T-helper 22 cell (primary cell): ENCODE measurements at regions not wholly inside any gene's neighbourhood (a gene's known extent, or its start where the extent isn't known, plus 50 kb on each side); places are given as distances from the start of the nearest gene placed in this dataset.

Source experiments
- DNase-seq: peaks from one replicate; pipeline ENCODE4 v3.0.0-alpha.2; 2020; ENCODE audit warnings: low read depth

DNA sequence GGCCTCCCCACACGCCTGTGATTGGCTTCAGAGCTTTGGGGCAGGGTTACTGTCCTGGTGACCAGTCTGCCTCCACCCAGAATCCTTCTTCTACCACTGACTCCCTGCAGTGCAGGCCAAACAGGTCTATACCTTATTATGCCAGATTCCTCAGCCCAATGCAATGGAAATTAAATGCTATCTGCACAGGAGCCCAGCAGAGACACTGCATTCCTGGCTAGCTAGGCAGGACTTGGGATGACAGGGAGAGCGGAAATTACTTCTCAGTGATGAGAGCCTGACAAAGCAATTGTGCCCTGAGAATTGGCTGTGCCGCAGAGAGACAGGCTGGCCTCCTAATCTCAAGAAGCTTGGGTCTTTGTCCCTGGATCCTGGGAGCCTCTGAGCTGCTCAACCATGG, 143.8 kb upstream of the NCAM1 start:
- no peak for DNase-seq

DNA sequence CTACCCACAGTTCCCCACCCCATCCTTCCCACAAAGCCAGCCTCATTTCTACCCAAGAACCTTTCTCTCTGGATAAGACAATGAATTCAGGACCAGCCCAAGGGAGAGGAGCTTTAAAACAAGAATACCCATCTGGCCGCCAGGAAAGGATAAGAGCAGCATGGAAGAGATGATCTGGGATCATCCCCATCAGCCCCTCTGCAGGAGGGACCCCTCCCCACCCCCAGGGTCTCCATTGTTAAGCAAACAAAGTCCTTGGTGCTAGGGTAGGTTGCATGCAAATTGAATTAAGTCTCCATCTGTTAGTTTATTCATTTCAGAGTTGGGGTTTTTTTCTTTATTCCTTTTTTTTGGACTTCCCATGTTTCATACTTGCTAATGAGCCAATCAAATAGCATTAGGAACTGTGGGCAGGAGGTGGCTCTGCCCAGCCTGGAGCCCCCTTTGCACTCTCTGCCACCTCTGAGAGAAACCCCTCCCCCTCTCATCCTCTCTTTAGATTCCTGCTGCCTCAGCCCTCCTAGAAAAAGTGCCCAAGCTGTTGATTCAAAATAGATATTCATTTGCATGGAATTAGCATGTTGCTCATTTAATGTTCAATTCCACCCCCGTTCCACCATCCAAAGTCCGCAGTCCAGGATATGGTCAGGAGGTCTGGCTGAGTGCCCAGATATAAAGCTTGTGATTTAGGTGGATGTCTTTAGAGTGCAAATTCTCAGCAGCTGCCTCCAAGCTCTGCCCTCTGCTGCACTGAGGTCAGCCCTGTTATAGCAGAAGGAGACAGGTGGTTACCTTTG, 138.5 kb upstream of the NCAM1 start:
- DNase-seq, result no peak

DNA sequence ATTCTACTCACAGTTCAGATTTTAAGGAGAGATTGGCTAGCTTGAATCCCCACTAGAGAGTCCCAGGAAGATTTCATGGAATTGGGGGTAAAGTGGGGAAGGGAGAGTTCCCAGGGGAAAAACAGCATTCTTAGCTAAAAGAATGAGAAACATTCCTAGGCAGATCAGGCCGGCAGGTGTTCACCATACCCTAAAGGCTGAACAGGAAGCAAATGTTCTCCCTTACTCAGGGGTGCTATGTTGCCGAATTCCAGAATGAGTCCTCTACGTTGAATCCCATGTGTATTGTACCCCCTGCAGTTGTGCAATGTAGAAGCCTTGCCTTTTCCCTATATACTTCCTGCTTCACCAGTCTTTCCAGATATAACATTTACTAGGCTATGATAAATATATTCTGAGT, 135.2 kb upstream of the NCAM1 start:
- DNase-seq, result no peak

DNA sequence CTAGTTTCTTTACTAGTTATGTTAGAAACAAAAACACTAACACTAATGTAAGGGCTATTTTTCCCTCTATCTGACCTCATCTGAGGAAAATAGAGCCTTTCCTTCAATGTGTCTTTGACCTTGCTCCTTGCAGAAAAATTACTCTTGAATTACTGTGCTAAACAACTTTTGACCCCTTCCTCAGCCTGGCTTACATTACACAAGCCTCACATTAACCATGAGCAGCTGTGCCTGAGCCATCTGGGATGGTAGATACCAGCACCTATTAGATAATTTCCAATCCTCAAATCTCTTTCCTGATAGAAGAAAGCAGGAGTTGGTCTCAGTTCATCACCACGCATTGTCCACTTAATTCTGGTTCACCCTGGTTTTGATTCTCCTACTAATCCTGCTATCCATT, 134.4 kb upstream of the NCAM1 start:
- no peak for DNase-seq

DNA sequence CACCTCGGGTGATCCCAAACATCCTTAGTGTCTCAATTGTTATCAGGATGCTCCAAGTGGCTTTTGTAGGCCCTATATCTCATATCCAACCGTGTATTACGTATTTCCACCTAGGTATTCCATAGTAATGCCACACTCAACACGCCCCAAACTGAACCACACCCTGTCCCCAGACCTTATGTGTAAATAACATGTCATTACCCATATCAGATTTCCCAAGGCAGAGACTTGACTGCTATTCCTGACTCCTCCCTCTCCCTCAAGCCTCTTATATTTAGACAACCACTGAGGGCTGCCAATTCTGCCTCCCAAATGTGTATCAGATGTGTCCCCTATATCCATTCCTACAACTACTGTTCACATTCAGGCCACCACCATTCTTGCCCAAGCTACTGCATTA, 132.8 kb upstream of the NCAM1 start:
- DNase-seq, result no peak

DNA sequence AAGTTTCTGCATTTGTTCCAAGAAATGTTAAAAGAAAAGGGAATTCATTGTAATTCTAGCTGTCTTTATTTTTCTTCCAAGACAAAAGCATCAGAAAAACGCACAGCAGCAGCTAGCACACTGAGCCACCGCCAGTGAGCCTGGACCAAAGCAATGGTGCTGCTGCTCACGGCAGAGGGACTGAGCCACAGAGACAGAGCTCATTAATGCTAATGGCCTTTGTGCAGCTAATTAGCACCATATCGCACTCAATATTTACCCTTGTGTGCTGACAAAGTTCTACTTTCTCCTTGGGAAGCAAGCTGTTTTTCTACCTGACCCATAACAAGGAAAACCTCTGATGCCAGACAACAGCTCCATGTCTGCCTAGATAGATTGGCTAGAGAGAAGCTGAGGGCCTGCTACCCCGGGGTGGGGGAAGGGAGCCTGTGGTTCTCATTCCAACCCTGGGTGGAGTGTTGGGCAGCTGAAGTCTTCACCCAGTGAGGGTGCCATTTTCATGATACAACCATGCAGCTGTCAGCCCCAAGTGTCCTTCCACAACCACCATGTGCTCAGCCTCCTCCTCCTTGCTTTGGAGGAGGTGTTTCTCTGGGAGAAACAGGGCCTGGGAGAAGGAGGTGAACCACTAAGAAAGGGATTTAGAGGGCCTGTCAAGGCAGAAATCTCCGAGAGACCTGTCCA, 131.1 kb upstream of the NCAM1 start:
- DNase-seq, result no peak

DNA sequence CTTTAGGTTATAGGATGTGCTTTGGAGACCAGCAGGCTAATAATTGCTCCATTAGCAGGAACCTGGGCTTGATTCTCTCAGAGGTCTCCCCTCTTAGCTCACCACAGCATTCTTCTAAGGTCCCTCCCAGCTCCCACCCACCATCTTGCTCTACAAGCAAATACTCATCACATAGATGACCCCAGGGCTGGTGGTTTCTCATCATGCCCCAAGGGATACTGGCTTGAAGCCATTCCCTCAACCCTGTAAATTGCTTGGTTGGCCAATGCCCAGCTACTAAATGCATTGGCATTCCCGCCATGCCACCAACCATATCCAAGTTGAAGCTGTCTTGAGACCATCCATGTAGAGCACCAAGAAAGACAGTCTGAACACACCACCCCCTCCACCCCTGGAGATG, 130.2 kb upstream of the NCAM1 start:
- no peak for DNase-seq

DNA sequence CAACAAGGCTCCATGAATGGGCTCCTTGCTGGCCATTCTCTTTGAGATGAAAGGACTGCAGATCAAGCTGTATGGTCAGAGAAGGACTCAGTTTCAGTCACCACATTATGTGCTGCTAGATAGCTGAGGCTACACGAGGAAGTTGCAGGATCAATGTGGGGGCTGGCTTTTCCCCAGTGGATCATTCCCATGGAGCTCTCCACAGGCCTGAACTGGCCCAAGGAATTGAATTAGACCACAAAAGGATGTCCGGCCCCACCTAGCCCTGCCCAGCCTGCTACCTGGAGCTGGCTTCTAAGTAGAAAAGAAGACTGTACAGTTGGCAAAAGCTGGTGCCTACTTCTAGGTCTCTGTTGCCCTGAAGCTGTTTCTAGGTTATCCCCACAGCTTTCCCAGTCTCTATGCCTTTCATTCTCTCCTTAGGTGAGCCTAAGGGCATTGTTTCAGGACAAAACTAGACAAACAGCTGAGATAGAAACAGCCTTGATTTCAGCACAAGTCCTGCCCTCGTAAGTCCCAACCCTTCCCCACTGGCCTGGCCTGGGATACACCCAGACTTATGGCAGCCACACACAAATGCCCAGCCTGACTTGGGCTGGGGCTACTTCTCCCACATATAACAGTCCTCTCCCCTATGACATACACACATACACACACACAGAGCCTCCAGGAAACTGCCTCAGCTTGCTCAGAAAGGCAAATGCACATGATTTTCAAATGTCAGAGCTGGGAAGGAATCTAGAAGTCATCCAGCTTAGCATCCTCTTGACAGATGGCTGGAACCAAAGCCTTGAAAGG, 129.1 kb upstream of the NCAM1 start:
- no peak for DNase-seq

DNA sequence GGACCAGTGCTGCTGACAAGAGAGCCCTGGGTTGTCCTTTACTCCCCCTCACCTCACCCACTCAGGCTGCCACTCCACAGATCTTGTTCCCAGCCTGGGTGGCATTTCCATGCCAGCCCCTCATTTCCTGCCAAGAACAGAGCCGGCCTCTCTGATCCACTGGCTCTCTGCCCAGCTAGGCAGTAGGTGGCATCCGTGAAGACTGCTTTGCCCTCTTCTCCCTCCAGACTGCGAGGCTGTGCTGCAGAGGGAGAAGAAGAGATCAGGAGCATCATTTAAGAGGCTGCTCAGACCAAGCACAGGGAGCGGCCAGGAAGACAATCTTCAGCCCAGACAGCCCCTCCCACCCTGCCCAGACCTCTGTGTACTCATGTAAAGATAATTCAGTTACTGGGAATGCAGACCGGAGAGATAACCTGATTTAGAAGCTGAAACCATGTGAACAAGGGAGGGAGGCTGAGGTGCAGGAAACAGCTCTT, 126.9 kb upstream of the NCAM1 start:
- DNase-seq, result no peak

DNA sequence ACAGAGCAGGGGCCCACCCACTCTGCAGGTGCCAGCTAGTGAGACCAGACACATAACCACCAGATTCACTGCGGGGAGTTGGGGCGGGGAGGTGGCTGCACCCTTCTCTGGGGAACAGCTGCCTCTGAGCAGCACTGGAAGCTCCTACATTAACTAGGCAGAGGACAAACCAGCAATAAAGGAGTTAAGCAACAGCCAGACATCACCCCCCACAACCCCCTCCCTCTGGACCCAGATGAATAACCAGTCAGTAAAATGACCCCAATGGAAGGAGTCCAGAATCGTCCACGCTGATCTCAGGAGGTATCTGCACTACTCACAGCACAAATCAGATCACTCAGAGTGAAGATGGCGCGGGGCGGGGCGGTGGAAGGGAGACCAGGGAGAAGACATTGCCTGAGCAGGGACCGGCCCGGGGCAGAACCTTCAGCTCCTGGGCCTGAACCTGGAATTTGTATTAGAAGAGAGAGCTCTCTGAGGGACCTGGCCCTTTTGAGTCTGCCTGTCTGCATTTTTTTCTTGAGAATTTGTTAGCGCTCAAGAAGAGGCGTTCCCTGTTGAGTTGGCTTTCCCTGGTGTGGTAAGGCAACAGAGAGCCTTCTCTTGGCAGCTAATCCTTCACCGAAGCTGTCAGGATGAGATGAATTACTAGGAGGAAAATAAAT, 125.5 kb upstream of the NCAM1 start:
- DNase-seq, result no peak

DNA sequence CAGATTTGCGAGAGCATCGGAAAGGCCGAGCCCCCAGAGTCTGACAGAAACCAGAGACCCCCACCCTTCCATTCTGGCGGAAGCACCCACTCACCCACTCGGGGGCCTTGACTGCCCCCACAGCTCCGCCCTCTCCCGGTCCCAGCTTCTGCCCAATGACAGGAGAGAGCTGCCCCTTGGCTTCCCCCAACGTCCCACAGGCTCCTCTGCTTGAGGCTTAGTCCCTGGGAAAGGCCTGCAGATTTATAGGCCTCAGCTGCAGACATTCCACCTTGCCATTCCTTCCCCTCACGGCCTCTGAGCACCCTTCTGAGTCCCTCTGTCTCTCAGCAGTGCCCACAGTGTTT, 125.0 kb upstream of the NCAM1 start:
- no peak for DNase-seq

DNA sequence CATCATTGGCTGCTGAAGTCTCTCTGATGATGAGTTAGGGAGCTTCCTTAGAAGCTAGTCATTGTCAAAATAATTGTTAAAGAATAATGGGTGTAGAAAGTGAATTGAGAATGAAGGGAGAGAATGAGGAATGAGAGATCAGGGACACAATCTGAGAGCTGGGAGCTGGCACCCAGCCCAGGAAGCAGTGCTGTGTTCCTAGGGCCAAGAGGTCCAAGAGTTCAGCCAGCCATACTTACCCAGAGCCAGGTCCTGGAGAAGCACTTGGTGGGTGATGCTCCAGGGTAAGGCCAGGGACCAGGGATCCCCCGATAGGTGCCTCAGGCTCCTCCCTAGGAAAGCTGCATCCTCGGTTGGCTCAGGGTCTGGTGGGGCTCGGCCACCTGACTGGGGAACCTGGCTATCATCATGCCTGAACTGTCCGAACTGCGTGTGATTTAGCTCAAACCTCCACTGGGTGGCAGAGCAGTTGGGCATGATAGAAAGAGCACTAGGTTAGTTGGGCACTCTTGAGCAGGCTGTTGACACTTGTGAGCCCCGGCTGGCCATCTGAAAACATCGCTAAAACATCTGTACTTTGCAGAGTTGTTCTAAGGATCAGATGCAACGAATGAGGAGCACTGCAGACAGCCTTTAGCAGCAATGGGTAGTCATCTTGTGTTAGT, 123.9 kb upstream of the NCAM1 start:
- no peak for DNase-seq

DNA sequence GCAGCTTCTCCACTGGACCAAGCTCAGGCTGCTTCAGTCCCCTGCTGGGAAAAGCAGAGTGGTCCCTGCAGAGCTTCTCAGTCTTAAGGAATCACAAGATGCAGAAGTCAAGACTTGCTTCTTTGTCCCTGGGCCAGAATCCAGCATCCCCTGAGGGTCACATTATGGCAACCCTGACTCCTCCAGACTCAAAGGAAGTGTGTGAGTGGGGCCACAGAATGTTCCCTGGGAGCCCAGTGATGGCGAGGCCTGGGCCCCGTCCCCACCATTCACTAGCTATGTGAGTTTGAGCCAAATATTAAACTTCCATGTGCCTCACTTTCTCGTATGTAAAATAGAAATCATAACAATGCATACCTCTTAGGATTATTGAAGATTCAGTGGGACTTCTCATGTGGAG, 122.2 kb upstream of the NCAM1 start:
- DNase-seq, result no peak

DNA sequence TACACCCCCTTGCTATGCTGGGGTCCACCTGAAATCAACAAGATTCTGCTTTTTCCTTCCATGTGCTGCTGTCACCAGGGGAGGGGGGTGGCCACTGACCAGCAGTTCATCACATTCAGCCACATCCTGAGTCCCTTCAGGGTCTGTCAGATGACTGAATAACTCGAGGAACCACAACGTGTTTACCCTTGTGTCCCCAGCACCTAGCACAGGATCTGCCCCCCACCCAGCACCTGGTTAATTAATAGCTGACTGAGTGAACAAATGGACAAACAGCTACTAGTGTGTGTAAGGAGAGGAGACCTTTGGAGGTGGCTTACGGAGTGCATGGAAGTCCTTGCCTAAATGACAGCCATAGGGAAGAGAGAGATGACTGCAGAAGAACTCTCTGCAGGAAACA, 119.5 kb upstream of the NCAM1 start:
- DNase-seq, result no peak

DNA sequence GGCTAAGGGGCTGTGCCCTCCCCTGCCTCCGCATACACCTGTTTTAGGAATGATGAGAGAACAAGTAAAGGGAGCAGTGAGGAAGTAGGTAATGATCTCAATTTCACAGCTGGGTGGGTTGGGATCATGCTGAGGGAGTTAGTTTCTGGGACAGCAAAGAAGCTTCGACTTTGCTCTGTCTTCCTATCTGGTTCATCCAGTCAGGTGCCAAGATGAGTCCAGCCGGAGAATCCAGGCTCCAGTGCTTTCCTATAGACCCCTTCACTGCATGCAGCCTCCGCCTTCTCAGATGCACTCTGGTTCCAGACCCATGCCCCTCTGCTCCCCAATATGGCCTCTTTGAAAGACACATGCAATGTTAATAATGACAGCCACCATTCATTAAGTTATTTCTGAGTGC, 119.1 kb upstream of the NCAM1 start:
- no peak for DNase-seq

DNA sequence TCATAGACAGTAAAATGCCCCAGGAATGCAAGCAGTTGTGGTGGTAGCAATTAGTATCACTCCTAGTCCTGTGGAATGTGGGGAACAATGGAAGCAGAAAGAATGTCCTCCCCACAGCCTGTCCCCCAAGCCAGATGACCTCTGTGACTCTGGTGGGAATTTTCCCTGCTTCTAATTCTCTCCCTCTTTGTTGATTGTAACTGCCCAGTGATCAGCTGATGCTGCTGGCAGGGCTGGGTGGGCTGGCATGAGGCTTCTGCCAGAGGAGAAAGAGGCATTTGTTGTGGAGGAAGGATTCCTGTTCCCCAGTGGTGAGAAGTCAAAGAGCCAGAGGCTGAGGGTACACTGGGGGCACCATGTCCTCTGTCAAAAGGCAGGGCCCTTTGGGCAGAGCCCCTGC, 116.7 kb upstream of the NCAM1 start:
- no peak for DNase-seq

DNA sequence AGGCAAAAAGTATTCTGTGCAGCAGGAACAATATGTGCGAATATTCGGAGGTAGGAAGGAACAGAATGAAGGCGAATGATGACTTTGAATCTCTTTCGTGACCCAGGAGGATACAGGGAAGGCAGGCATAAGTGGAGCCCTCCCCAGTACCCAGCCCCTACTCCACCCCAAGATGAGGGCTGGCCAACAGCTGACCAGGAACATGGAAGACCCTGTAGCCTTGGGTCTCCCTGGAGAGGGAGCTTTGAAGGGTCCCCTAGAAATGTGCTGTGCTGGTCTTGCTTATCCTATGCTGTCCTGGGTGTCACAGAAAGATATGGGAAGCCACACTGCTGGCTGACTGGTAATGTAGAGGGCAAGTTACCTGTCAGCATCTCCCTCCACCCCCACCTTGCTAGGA, 113.7 kb upstream of the NCAM1 start:
- DNase-seq, result no peak

DNA sequence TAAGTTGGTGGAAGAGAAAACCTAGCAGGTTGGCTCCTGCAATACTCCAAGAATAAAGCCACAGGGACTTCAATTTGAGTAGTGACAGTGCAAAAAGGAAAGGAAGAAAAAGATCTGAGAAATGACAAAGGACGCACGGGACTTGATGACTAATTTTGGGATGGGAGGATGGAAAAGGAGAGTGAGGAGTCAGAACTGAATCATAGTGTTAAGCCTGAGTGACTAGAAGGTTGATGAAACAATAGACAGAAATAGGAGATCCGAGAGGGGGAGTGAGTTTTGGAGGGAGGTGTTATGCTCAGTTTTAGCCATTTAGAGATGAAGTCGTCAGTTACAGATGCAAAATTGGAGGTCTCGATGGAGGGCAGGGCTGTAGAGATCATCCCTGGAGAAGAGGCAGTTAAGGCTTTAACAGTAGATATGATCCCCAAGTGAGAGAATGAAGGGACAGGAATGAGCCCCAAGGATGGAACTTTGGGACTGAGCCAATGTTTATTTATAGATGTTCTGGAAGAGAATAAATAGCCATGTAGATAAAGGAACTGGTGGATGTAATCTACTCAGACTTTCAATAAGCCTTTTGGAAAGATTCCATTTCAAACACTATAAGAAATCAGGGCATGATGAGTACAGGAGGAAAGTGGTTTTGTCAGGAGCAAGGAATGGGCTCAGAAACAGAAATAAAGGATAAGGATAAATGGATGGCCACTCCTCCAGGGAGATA, 108.9 kb upstream of the NCAM1 start:
- DNase-seq, result no peak

DNA sequence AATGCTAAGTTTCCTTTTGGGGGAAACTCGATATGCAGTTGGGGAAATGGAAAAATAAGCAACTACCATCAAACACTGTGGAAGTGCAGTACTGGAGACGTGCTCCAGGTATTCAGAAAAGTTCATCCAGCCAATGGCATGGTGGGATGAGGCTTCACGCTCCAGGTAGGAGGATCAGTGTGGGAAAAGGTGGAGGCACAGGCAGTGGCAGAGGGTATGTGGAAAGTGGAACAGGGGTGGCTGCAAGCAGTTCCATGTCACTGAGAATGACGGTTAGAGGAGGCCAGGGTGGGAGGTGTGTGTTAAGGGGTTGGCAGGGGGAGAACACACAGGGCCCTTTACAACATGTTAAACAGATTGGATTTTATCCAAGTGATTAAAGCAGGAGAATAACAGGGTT, 105.1 kb upstream of the NCAM1 start:
- DNase-seq, result no peak

DNA sequence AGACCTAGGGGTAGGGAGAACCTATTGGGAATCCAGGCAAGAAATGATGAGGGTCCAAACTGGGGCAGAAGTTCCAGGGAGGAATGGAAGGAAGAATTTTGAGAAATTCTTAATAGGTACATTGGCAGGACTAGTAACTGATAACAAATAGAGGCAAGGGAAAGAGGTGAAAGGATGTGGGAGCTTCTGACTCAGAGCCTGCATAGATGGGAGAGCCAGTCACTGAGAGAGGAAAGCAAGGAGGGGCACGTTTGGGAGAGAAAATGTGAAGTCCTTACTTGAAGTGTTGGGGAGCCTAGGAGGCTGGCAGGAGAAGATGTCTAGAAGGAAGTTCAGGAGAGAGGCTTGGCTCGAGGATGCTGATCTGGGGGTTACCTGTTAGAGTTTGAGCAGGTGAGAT, 104.6 kb upstream of the NCAM1 start:
- no peak for DNase-seq

DNA sequence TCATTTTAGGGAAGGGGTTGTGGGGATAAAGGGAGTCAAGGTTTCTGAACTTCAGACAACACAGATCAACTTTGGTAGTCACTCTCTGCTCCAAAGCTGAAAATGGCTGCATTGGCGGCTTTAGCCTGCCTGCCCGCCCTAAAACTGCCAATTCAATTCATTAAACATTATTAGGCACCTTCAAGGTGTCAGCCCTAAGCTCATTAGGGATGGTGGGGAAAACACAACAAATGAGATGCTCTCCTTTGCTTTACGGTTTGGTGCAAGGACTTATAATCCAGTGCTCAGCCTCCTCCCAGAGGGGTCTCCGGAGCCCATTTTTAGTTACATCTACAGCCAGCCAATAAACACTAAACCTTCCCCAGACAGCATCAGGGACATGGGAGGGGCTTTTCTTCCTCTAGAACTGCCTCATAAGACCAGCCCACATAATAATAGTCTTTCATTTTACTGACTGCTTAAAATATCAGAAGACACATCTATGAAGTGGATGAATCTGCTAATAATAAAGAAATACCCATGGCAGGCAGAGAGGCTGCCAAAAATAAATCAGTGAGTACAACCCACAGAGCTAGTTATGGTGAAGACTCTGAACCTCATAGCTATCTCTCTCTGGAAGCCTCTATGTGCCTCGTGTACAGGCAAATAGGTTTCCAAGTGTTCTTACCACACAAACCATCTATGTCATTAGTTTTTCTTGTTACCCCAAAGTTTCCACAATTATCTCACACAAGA, 102.8 kb upstream of the NCAM1 start:
- DNase-seq, result no peak
